ENCODE measurements at regions not wholly inside any gene's neighbourhood (a gene's known extent, or its start where the extent isn't known, plus 50 kb on each side); places are given as distances from the start of the nearest gene placed in this dataset.

- TF ChIP-seq EZH2 (IDR thresholded peaks at IDR 0.05; ENCODE audit: borderline replicate concordance, low read depth, low read length, severe bottlenecking) (no peak), CTCF (IDR thresholded peaks at IDR 0.05; ENCODE audit: borderline replicate concordance, extremely low read depth, low read length, poor library complexity, severe bottlenecking) (no peak)
- no peak for DNase-seq
- Histone ChIP-seq H3K9me3 (ENCODE audit: insufficient read depth, low read length, severe bottlenecking) (no peaks in the 10 kb centered on the region), H3K27ac (ENCODE audit: low read length) (no peak overlapping the region), H3K4me3 (ENCODE audit: low read depth in 1 of 2, low read length in 2 of 2) (no peak overlapping the region), H3K9ac (ENCODE audit: low read depth, low read length) (no peak overlapping the region), H3K4me1 (ENCODE audit: insufficient read depth, low read length) (no peaks in the 10 kb centered on the region), H3K4me2 (ENCODE audit: insufficient read depth, low read length) (no peak overlapping the region), H3K27me3 (ENCODE audit: insufficient read depth, low read length, poor library complexity) (no peaks in the 10 kb centered on the region), H2AFZ (ENCODE audit: low read depth, low read length) (no peak overlapping the region), H3K36me3 (ENCODE audit: insufficient read depth, low read length) (no peaks in the 10 kb centered on the region), H4K20me1 (ENCODE audit: insufficient read depth, low read length) (no peaks in the 10 kb centered on the region), H3K79me2 (ENCODE audit: insufficient read depth, low read length) (no peaks in the 10 kb centered on the region)
- no peak for ATAC-seq (ENCODE audit: insufficient read depth, low read depth)
These were observed 101.1 kb downstream of the NUF2 start for GRCh38 chr1:163422738-163423404.

GRCh38 chr1:163426505-163427251 lies 104.9 kb downstream of the NUF2 start:
- no peak overlapping the region for H2AFZ ChIP-seq (ENCODE audit: low read depth, low read length)
- no peak overlapping the region for H3K9ac ChIP-seq (ENCODE audit: low read depth, low read length)

GRCh38 chr1:163427279-163427678 lies 105.5 kb downstream of the NUF2 start:
- Histone ChIP-seq H4K20me1 (ENCODE audit: insufficient read depth, low read length) (no peaks in the 10 kb centered on the region), H3K4me1 (ENCODE audit: insufficient read depth, low read length) (no peaks in the 10 kb centered on the region), H3K79me2 (ENCODE audit: insufficient read depth, low read length) (no peaks in the 10 kb centered on the region), H3K9me3 (ENCODE audit: insufficient read depth, low read length, severe bottlenecking) (no peaks in the 10 kb centered on the region), H3K4me3 (ENCODE audit: low read depth in 1 of 2, low read length in 2 of 2) (no peak overlapping the region), H3K27ac (ENCODE audit: low read length) (no peak overlapping the region), H3K4me2 (ENCODE audit: insufficient read depth, low read length) (no peak overlapping the region), H2AFZ (ENCODE audit: low read depth, low read length) (no peak overlapping the region), H3K27me3 (ENCODE audit: insufficient read depth, low read length, poor library complexity) (peaks cover 5% of the 10 kb centered on the region), H3K9ac (ENCODE audit: low read depth, low read length) (no peak overlapping the region), H3K36me3 (ENCODE audit: insufficient read depth, low read length) (no peaks in the 10 kb centered on the region)
- DNase-seq (no peak), ATAC-seq (ENCODE audit: insufficient read depth, low read depth) (no peak)
- TF ChIP-seq CTCF (IDR thresholded peaks at IDR 0.05; ENCODE audit: borderline replicate concordance, extremely low read depth, low read length, poor library complexity, severe bottlenecking) (no peak), EZH2 (IDR thresholded peaks at IDR 0.05; ENCODE audit: borderline replicate concordance, low read depth, low read length, severe bottlenecking) (no peak)

More at GRCh38 chr1:163426505-163427251, 104.9 kb downstream of the NUF2 start:
- Histone ChIP-seq H4K20me1 (ENCODE audit: insufficient read depth, low read length) (no peaks in the 10 kb centered on the region), H3K4me1 (ENCODE audit: insufficient read depth, low read length) (no peaks in the 10 kb centered on the region), H3K27ac (ENCODE audit: low read length) (no peak overlapping the region), H3K4me2 (ENCODE audit: insufficient read depth, low read length) (no peak overlapping the region), H3K79me2 (ENCODE audit: insufficient read depth, low read length) (no peaks in the 10 kb centered on the region), H3K9me3 (ENCODE audit: insufficient read depth, low read length, severe bottlenecking) (no peaks in the 10 kb centered on the region), H3K27me3 (ENCODE audit: insufficient read depth, low read length, poor library complexity) (peaks cover 5% of the 10 kb centered on the region), H3K4me3 (ENCODE audit: low read depth in 1 of 2, low read length in 2 of 2) (no peak overlapping the region), H3K36me3 (ENCODE audit: insufficient read depth, low read length) (no peaks in the 10 kb centered on the region)
- DNase-seq (no peak), ATAC-seq (ENCODE audit: insufficient read depth, low read depth) (no peak)
- no peak for TF ChIP-seq CTCF (IDR thresholded peaks at IDR 0.05; ENCODE audit: borderline replicate concordance, extremely low read depth, low read length, poor library complexity, severe bottlenecking)
- no peak for TF ChIP-seq EZH2 (IDR thresholded peaks at IDR 0.05; ENCODE audit: borderline replicate concordance, low read depth, low read length, severe bottlenecking)
